ENCODE measurements at regions not wholly inside any gene's neighbourhood (a gene's known extent, or its start where the extent isn't known, plus 50 kb on each side); places are given as distances from the start of the nearest gene placed in this dataset.
A peak's percentile ranks its signal among the peaks of the same experiment; 100 is the strongest.
"Not testable (repeated sequence)": the region's sequence is repeated elsewhere in the genome, so short reads cannot be mapped to it uniquely, and the experiment has no call there.

DNA sequence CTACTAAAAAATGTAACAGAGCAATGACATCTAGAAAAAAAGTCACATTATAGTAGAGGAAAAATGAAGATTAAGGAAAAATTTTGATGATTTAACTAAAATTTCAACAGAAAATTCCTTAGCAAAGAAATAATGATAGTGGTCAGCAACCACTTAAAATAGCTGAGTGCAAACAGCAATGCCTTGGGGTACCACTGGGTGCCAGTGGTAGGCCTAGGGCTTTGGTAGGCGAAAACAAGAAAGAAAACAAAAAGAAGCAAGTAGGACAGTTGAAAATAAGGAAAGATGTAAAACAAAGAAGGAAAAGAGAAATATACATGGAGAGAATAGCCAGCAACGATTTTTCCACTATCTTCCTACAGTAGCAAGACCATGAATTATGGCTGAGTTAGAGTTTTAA is 313.5 kb upstream of the IRS4 start:
- Mint-ChIP-seq H3K27me3 (ENCODE audit: unreplicated experiment) (no peaks in the 10 kb centered on the region), H3K36me3 (ENCODE audit: unreplicated experiment) (no peaks in the 10 kb centered on the region), H3K4me3 (ENCODE audit: unreplicated experiment) (no peak overlapping the region), H3K4me1 (ENCODE audit: unreplicated experiment) (no peaks in the 10 kb centered on the region), H3K9me3 (ENCODE audit: unreplicated experiment) (peaks cover 5% of the 10 kb centered on the region), H3K27ac (ENCODE audit: unreplicated experiment) (no peak overlapping the region)
- TF ChIP-seq, protein P1, sequence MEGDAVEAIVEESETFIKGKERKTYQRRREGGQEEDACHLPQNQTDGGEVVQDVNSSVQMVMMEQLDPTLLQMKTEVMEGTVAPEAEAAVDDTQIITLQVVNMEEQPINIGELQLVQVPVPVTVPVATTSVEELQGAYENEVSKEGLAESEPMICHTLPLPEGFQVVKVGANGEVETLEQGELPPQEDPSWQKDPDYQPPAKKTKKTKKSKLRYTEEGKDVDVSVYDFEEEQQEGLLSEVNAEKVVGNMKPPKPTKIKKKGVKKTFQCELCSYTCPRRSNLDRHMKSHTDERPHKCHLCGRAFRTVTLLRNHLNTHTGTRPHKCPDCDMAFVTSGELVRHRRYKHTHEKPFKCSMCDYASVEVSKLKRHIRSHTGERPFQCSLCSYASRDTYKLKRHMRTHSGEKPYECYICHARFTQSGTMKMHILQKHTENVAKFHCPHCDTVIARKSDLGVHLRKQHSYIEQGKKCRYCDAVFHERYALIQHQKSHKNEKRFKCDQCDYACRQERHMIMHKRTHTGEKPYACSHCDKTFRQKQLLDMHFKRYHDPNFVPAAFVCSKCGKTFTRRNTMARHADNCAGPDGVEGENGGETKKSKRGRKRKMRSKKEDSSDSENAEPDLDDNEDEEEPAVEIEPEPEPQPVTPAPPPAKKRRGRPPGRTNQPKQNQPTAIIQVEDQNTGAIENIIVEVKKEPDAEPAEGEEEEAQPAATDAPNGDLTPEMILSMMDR (IDR thresholded peaks at IDR 0.05): peak; percentile 36
- DNase-seq (ENCODE audit: extremely low spot score, unreplicated experiment): no peak

DNA sequence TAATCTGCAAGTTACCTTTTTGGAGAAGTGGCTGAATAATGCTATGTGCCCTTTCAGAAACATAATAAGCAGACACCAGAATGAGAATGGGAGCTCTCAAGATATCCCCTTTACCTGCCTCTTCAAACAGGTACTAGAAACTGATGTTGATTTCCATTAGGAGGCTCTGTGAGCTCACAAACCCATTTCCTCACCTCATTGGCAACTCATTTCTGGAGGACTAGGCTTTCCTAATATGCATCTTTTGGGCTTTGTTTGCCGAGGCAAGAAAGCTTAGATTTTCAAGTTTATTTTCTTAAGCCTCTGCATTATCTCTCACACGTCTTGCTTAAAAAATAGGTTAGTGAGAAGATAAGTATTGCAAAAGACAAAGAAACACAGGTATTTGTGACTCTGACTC is 313.1 kb upstream of the IRS4 start:
- Mint-ChIP-seq H3K27me3 (ENCODE audit: unreplicated experiment) (no peaks in the 10 kb centered on the region), H3K4me1 (ENCODE audit: unreplicated experiment) (no peaks in the 10 kb centered on the region), H3K27ac (ENCODE audit: unreplicated experiment) (no peak overlapping the region), H3K4me3 (ENCODE audit: unreplicated experiment) (no peak overlapping the region), H3K9me3 (ENCODE audit: unreplicated experiment) (peaks cover 5% of the 10 kb centered on the region), H3K36me3 (ENCODE audit: unreplicated experiment) (no peaks in the 10 kb centered on the region)
- TF ChIP-seq, protein P1 (IDR thresholded peaks at IDR 0.05): no peak
- no peak for DNase-seq (ENCODE audit: extremely low spot score, unreplicated experiment)

GRCh38 chrX:109040057-109040456 is 303.7 kb upstream of the IRS4 start:
- H3K4me1 Mint-ChIP-seq (ENCODE audit: unreplicated experiment): no peaks in the 10 kb centered on the region
- H3K27ac Mint-ChIP-seq (ENCODE audit: unreplicated experiment): no peak overlapping the region
- TF ChIP-seq, protein P1 (IDR thresholded peaks at IDR 0.05): no peak
- H3K36me3 Mint-ChIP-seq (ENCODE audit: unreplicated experiment): no peaks in the 10 kb centered on the region
- DNase-seq (ENCODE audit: extremely low spot score, unreplicated experiment): no peak
- no peaks in the 10 kb centered on the region for H3K9me3 Mint-ChIP-seq (ENCODE audit: unreplicated experiment)
- H3K4me3 Mint-ChIP-seq (ENCODE audit: unreplicated experiment): no peak overlapping the region
- H3K27me3 Mint-ChIP-seq (ENCODE audit: unreplicated experiment): no peaks in the 10 kb centered on the region

- no peak overlapping the region for H3K27ac Mint-ChIP-seq (ENCODE audit: unreplicated experiment)
- no peak for DNase-seq (ENCODE audit: extremely low spot score, unreplicated experiment)
- no peaks in the 10 kb centered on the region for H3K36me3 Mint-ChIP-seq (ENCODE audit: unreplicated experiment)
- TF ChIP-seq, protein P1 (IDR thresholded peaks at IDR 0.05): no peak
- peaks cover 8% of the 10 kb centered on the region for H3K9me3 Mint-ChIP-seq (ENCODE audit: unreplicated experiment)
- no peak overlapping the region for H3K4me3 Mint-ChIP-seq (ENCODE audit: unreplicated experiment)
- no peaks in the 10 kb centered on the region for H3K27me3 Mint-ChIP-seq (ENCODE audit: unreplicated experiment)
- no peaks in the 10 kb centered on the region for H3K4me1 Mint-ChIP-seq (ENCODE audit: unreplicated experiment)
Observed at GRCh38 chrX:109036624-109037023, 300.3 kb upstream of the IRS4 start.

- Mint-ChIP-seq H3K27me3 (ENCODE audit: unreplicated experiment) (no peaks in the 10 kb centered on the region), H3K36me3 (ENCODE audit: unreplicated experiment) (no peaks in the 10 kb centered on the region), H3K4me1 (ENCODE audit: unreplicated experiment) (no peaks in the 10 kb centered on the region), H3K27ac (ENCODE audit: unreplicated experiment) (no peak overlapping the region), H3K4me3 (ENCODE audit: unreplicated experiment) (no peak overlapping the region), H3K9me3 (ENCODE audit: unreplicated experiment) (peaks cover 8% of the 10 kb centered on the region)
- TF ChIP-seq, protein P1 (IDR thresholded peaks at IDR 0.05): no peak
- no peak for DNase-seq (ENCODE audit: extremely low spot score, unreplicated experiment)
Observed at GRCh38 chrX:108993909-108994308, 257.5 kb upstream of the IRS4 start.

- not testable (repeated sequence) for H3K4me1 Mint-ChIP-seq (ENCODE audit: unreplicated experiment); H3K36me3 Mint-ChIP-seq (ENCODE audit: unreplicated experiment); DNase-seq (ENCODE audit: extremely low spot score, unreplicated experiment); H3K9me3 Mint-ChIP-seq (ENCODE audit: unreplicated experiment); H3K27me3 Mint-ChIP-seq (ENCODE audit: unreplicated experiment); H3K4me3 Mint-ChIP-seq (ENCODE audit: unreplicated experiment); H3K27ac Mint-ChIP-seq (ENCODE audit: unreplicated experiment)
Observed at GRCh38 chrX:108972899-108973298, 236.5 kb upstream of the IRS4 start.

Data from osteocyte (in vitro differentiated cells).